HG02571 (cell line): ENCODE measurements at regions not wholly inside any gene's neighbourhood (a gene's known extent, or its start where the extent isn't known, plus 50 kb on each side); places are given as distances from the start of the nearest gene placed in this dataset.
"Not testable (repeated sequence)": the region's sequence is repeated elsewhere in the genome, so short reads cannot be mapped to it uniquely, and the experiment has no call there.

Experiments used
- ATAC-seq: cut with Tn5 transposase; IDR thresholded peaks from one replicate; pipeline ENCODE4 v1.9.1; 2021; ENCODE audit warnings: mild to moderate bottlenecking, moderate library complexity; ENCODE audit not compliant: unreplicated experiment

- ATAC-seq, result not testable (repeated sequence)
Observed at GRCh38 chr14:87734577-87735360, 258.2 kb downstream of the GALC start.

GRCh38 chr14:87733115-87733514 is 259.9 kb downstream of the GALC start:
- not testable (repeated sequence) for ATAC-seq

- ATAC-seq, result no peak
Observed at GRCh38 chr14:87732562-87732961, 260.4 kb downstream of the GALC start.

GRCh38 chr14:87725318-87725717 is 267.7 kb downstream of the GALC start:
- ATAC-seq, result no peak

- ATAC-seq, result no peak
Observed at GRCh38 chr14:87712396-87713090, 280.4 kb downstream of the GALC start.

GRCh38 chr14:87705439-87705896 is 287.5 kb downstream of the GALC start:
- ATAC-seq, result no peak

GRCh38 chr14:87698481-87698880 is 294.5 kb downstream of the GALC start:
- no peak for ATAC-seq

- no peak for ATAC-seq
Observed at GRCh38 chr14:87696485-87696884, 296.5 kb downstream of the GALC start.

- no peak for ATAC-seq
Observed at GRCh38 chr14:87691042-87691881, 301.7 kb downstream of the GALC start.

GRCh38 chr14:87690076-87690613 is 302.8 kb downstream of the GALC start:
- ATAC-seq, result no peak

GRCh38 chr14:87688524-87688923 is 304.5 kb downstream of the GALC start:
- ATAC-seq, result no peak

- no peak for ATAC-seq
Observed at GRCh38 chr14:87687420-87687819, 305.6 kb downstream of the GALC start.

- no peak for ATAC-seq
Observed at GRCh38 chr14:87686746-87687145, 306.2 kb downstream of the GALC start.

GRCh38 chr14:87679866-87680265 is 313.1 kb downstream of the GALC start:
- ATAC-seq, result no peak

GRCh38 chr14:87678624-87679023 is 314.4 kb downstream of the GALC start:
- ATAC-seq, result no peak

- no peak for ATAC-seq
Observed at GRCh38 chr14:87676814-87677437, 316.1 kb downstream of the GALC start.

- ATAC-seq, result no peak
Observed at GRCh38 chr14:87667659-87668058, 325.3 kb downstream of the GALC start.

- no peak for ATAC-seq
Observed at GRCh38 chr14:87656315-87656714, 336.7 kb downstream of the GALC start.

GRCh38 chr14:87652278-87652677 is 340.7 kb downstream of the GALC start:
- ATAC-seq, result no peak

GRCh38 chr14:87644689-87645088 is 348.3 kb downstream of the GALC start:
- no peak for ATAC-seq

GRCh38 chr14:87643005-87643404 is 350.0 kb downstream of the GALC start:
- ATAC-seq, result no peak
